GM12875 (cell line): ENCODE measurements at regions not wholly inside any gene's neighbourhood (a gene's known extent, or its start where the extent isn't known, plus 50 kb on each side); places are given as distances from the start of the nearest gene placed in this dataset.

Experiments
- H3K4me3 ChIP-seq: one replicate; pipeline ENCODE4 v1.5.1; 2011; ENCODE audit warnings: low read depth, low read length, control low read depth
- TF ChIP-seq, protein P1 (sequence below): IDR thresholded peaks from 2 replicates; pipeline ENCODE4 v1.5.1; 2011; ENCODE audit warnings: low read depth, mild to moderate bottlenecking, control low read depth, inconsistent platforms, low read length, moderate library complexity, borderline replicate concordance; ENCODE audit not compliant: insufficient read depth

DNA sequence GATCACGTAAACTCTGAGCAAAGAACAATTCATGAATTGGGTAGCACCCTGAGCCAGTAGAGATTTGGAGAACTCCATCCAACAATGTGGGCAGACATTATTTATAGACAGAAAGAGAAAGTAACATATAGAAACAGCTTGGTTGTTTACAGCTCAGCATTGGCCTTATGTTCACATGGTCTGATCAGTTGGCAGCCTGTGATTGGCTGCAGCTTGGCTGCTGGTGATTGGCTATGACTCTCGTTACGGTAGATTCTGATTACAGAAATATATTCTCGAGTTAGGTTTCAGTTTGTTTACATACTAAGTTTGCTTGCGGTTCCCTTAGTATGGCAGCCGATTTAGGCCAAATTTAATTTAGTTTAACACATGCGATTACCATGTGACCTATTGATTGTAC lies 663.4 kb downstream of the RAPGEF2 start:
- H3K4me3 ChIP-seq, result no peak overlapping the region
- TF ChIP-seq, protein P1, sequence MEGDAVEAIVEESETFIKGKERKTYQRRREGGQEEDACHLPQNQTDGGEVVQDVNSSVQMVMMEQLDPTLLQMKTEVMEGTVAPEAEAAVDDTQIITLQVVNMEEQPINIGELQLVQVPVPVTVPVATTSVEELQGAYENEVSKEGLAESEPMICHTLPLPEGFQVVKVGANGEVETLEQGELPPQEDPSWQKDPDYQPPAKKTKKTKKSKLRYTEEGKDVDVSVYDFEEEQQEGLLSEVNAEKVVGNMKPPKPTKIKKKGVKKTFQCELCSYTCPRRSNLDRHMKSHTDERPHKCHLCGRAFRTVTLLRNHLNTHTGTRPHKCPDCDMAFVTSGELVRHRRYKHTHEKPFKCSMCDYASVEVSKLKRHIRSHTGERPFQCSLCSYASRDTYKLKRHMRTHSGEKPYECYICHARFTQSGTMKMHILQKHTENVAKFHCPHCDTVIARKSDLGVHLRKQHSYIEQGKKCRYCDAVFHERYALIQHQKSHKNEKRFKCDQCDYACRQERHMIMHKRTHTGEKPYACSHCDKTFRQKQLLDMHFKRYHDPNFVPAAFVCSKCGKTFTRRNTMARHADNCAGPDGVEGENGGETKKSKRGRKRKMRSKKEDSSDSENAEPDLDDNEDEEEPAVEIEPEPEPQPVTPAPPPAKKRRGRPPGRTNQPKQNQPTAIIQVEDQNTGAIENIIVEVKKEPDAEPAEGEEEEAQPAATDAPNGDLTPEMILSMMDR, result no peak

DNA sequence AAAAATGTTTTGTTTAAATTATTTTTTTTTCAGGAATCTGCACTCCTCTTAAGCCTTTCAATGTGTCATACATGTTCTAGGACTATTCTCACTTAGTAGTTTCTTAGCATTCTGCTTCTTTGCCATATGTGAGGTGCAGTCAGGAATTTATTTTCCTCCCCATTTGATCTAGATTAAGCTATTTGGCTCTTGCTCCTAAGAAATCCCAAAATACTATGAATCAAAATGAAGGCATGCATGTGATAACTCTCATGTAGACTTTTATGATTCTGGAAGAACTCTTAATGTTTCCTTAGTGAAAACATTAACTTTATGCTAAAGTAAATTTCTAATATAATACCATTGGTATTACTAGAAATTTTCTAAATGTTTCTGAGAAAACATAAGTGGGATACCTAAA lies 664.5 kb downstream of the RAPGEF2 start:
- no peak overlapping the region for H3K4me3 ChIP-seq

DNA sequence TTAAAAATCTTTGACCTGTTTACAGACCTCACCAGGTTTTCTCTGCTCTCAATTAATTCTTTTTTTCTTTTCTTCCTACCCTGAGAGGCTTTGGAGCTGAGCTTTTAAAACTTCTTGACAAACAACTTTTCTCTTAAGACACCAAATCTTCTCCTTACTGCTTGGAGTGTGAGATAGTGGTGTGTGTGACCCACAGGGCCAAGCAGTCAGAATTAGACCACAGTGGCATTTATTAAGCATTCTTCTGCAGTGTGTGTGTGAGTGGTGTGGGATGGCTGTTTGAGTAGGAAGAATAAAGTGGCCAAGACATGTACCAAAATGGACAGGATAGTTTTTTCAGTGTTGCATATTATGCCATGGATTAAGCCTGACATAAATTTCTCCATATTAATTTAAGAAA lies 665.1 kb downstream of the RAPGEF2 start:
- H3K4me3 ChIP-seq, result no peak overlapping the region
- TF ChIP-seq, protein P1, result no peak

More for the DNA sequence above, 664.5 kb downstream of the RAPGEF2 start:
- TF ChIP-seq, protein P1, result no peak

DNA sequence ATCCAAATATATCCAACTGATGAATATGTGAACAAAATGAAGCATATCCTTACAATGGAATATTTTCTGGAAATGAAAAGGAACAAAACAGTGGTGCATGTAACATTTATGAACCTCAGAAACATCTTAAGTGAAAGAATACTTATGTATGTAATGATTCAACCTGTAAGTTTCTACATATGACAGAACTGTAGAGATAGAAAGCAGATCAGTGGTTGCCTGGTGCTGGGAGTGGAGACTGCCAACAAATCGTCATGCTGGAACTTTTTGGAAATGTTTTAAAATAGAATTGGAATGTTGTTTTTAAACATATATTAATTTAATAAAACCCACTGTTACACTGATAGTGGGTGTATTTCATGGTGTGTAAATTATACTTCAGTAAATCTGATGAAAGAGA lies 667.5 kb downstream of the RAPGEF2 start:
- TF ChIP-seq, protein P1, result no peak
- H3K4me3 ChIP-seq, result no peak overlapping the region

DNA sequence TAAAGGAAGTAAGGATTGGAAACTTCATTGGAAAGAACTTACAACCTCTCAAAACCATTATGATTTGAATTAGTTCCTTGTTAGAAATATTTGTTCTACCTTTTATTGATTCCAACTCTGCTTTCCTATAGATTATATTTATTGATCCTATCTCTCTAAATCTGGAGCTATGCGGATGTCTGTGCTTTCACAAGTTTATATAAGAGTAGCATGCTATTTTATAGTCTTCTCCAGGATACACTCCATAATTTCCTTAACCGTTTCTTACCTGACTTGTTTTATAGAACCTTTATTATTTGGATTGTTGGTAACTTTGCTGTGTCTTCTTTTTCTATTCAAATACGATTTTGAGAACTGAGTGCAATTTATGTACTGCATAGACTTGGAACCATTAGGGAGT lies 668.1 kb downstream of the RAPGEF2 start:
- TF ChIP-seq, protein P1, result no peak
- no peak overlapping the region for H3K4me3 ChIP-seq

DNA sequence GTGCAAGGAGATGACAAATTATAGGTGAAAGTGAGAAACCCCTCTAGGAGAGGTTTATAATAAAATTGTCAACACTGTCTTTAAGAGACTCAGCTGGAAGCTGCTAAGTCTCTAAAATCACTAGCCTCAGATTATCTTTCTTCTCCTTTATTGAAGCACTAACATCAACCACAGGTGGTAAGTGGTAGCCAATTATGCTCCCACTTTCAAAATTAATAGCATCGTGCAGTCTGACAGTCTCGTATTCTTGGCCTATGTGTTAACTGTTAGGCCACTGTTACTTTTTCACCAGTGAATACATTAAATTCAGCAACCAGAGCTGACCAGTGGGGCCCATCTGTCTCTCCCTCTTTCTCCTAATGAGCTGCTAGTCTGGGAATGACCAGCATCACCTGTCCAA lies 674.1 kb downstream of the RAPGEF2 start:
- no peak overlapping the region for H3K4me3 ChIP-seq

DNA sequence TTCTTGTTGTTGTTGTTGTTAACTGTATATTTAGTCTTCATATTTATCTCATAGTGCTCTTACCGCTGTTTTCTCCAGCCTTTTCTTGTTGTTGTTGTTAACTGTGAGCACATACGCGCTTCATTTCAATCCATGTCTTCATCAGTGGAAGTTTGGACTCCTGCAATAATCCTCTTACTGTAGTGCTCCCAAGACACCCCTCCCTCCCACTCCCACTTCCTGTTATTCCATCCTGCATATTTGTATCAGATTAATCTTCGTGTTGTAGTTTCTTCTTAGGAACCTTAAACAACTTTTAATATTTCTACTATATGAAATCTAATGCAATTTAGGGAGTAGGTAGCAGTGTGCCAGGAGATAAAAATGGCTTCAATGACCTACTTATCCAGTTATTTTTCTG lies 674.8 kb downstream of the RAPGEF2 start:
- TF ChIP-seq, protein P1, result no peak
- H3K4me3 ChIP-seq, result no peak overlapping the region

More for the DNA sequence above, 674.1 kb downstream of the RAPGEF2 start:
- TF ChIP-seq, protein P1, result no peak
